Sigmoid colon (tissue), 4 donors: ENCODE measurements at regions not wholly inside any gene's neighbourhood (a gene's known extent, or its start where the extent isn't known, plus 50 kb on each side); places are given as distances from the start of the nearest gene placed in this dataset.

Experiments
- CTCF ChIP-seq, 4 experiments: fragments of 450-650 bp in 3 of 4; fragments of 200-600 bp in 1 of 4; IDR thresholded peaks; one replicate each; pipeline ENCODE4 v1.5.1; 2016 to 2019; ENCODE audit warnings: antibody characterized with exemption in 4 of 4, mild to moderate bottlenecking in 3 of 4, moderate library complexity in 2 of 4
- EP300 ChIP-seq, 4 donors: sonication (generic); formaldehyde crosslinking; IDR thresholded peaks; one replicate each; pipeline ENCODE4 v1.6.1; 2017; ENCODE audit warnings: antibody characterized with exemption in 4 of 4

- TF ChIP-seq CTCF (IDR thresholded peaks at IDR 0.05) = no peak
- no peak for TF ChIP-seq EP300 (IDR thresholded peaks at IDR 0.05)
These were observed 112.2 kb downstream of the ZNF608 start for GRCh38 chr5:124634228-124634739.
